ENCODE measurements at regions not wholly inside any gene's neighbourhood (a gene's known extent, or its start where the extent isn't known, plus 50 kb on each side); places are given as distances from the start of the nearest gene placed in this dataset.
"Not testable (repeated sequence)": the region's sequence is repeated elsewhere in the genome, so short reads cannot be mapped to it uniquely, and the experiment has no call there.

GRCh38 chr3:197459571-197459970 lies 96.2 kb downstream of the BDH1 start:
- H2AFZ ChIP-seq (ENCODE audit: low read length); H3K27me3 ChIP-seq (ENCODE audit: insufficient read depth, low read length); H3K79me2 ChIP-seq (ENCODE audit: insufficient read depth, low read length); H3K4me2 ChIP-seq (ENCODE audit: insufficient read depth, insufficient read length, low read length); H4K8ac ChIP-seq (replicated peaks; ENCODE audit: insufficient read length, low read depth, low read length); H2BK120ac ChIP-seq (ENCODE audit: low read depth, low read length, poor library complexity, severe bottlenecking); H3K36me3 Mint-ChIP-seq (ENCODE audit: insufficient read depth in 1 of 3, low read depth in 3 of 3); H3K23me2 ChIP-seq (ENCODE audit: insufficient read length, low read depth, low read length, poor library complexity, severe bottlenecking); H2BK12ac ChIP-seq (ENCODE audit: insufficient read length, low read depth, low read length); H2BK15ac ChIP-seq (ENCODE audit: low read depth, low read length); H3K79me1 ChIP-seq (ENCODE audit: insufficient read depth, low read depth, low read length, poor library complexity, severe bottlenecking); H3T11ph ChIP-seq (ENCODE audit: low read length); DNase-seq; H4K5ac ChIP-seq (ENCODE audit: insufficient read length, low read depth, low read length); H3K14ac ChIP-seq (ENCODE audit: insufficient read depth, low read length); H3K23ac ChIP-seq (ENCODE audit: insufficient read length, low read depth, low read length); H4K91ac ChIP-seq (ENCODE audit: insufficient read length, low read depth, low read length); H2BK20ac ChIP-seq (ENCODE audit: low read depth, low read length, poor library complexity, severe bottlenecking); H3K27ac Mint-ChIP-seq; H3K56ac ChIP-seq (ENCODE audit: insufficient read length, low read depth, low read length); H3K4me3 Mint-ChIP-seq; H3K9me3 ChIP-seq (ENCODE audit: control insufficient read depth, low read depth, low read length); H3K9me3 Mint-ChIP-seq; H2BK5ac ChIP-seq (ENCODE audit: insufficient read length, low read length); H3K4ac ChIP-seq (ENCODE audit: low read depth, low read length); H3K4me1 ChIP-seq (ENCODE audit: insufficient read depth, low read length); H3K27ac ChIP-seq (ENCODE audit: insufficient read length, low read depth, low read length); H3K18ac ChIP-seq (ENCODE audit: insufficient read length, low read depth, low read length); H3K9ac ChIP-seq (ENCODE audit: extremely low read depth, insufficient read length, low read length); H2AK5ac ChIP-seq (ENCODE audit: insufficient read length, low read length); H4K20me1 ChIP-seq (ENCODE audit: control insufficient read depth, insufficient read depth, insufficient read length): not testable (repeated sequence)
- H3K4me1 Mint-ChIP-seq = peaks cover 14 to 16% of the 10 kb centered on the region in 2 experiments
- 86% methylated on average over 10 of the region's 19 CpGs for WGBS (ENCODE audit: extremely low coverage, insufficient read length, low lambda C conversion rate)
- peaks cover 22% of the 10 kb centered on the region for H3K27me3 Mint-ChIP-seq (ENCODE audit: low read depth)

Measured in H9 (cell line).